ENCODE measurements at regions not wholly inside any gene's neighbourhood (a gene's known extent, or its start where the extent isn't known, plus 50 kb on each side); places are given as distances from the start of the nearest gene placed in this dataset.

DNA sequence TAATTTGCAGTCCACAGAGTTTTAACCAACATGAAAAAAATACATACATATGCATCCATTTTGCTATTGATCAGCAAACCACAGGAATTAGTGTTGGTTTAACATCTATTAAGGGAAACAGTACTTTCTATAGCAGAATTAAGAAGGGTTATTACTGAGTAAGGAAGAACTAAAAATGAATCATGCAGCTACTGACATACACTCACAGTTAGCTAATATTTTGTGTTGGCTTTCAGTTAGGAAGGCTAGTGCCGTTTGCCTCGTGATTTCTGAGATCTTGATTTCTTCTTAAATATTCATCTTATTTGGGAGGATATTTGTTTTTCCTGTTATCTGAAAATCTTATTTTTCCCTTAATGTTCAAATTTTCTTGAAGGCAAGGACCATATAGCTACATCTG, 423.4 kb downstream of the NOVA1 start:
- no peaks in the 10 kb centered on the region for H3K9me2 ChIP-seq (replicated peaks; ENCODE audit: insufficient read depth)
- H2AFZ ChIP-seq, result no peak overlapping the region
- H3K36me3 ChIP-seq (replicated peaks; ENCODE audit: insufficient read depth, low read depth), result no peaks in the 10 kb centered on the region
- no peaks in the 10 kb centered on the region for H3K79me2 ChIP-seq
- no peak overlapping the region for H3K4me2 ChIP-seq
- no peak overlapping the region for H3K27ac ChIP-seq
- no peaks in the 10 kb centered on the region for H4K20me1 ChIP-seq (ENCODE audit: insufficient read depth, poor library complexity, severe bottlenecking)
- H3K9me3 ChIP-seq (ENCODE audit: low read depth), result no peaks in the 10 kb centered on the region
- TF ChIP-seq EZH2 (IDR thresholded peaks at IDR 0.05; ENCODE audit: borderline replicate concordance), result no peak
- H3K27me3 ChIP-seq, result no peaks in the 10 kb centered on the region
- 88% methylated on average over 2 of the region's 2 CpGs for WGBS (ENCODE audit: low lambda C conversion rate, missing lambda C conversion rate)
- no peak for DNase-seq (ENCODE audit: low spot score)
- no peaks in the 10 kb centered on the region for H3K4me1 ChIP-seq (ENCODE audit: insufficient read depth)
- H3K4me3 ChIP-seq, result no peak overlapping the region

DNA sequence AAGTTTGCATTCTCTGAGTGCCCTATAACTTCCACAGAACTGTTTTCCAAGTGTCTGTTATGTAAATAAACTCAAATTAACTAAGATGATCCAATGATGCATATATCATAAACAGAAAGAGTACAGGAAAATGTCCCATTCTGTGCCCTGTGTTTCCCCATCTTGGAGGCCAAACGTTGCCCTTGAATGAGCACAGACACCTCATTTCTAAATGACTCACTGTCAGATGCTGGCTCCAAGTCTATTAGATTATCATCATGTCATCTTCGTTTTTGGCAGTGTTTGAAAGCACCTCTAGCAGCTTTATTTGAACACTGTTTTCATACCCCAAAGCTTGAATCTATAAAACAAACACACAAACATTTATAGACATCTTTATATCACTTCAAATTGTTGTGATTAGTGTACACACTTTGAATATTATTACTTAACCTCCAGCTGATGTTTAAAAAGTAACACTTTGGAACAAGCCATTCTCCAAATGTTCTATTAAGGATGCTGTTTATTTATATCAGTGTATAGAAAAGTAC, 424.2 kb downstream of the NOVA1 start:
- Histone ChIP-seq H3K27ac (no peak overlapping the region), H3K27me3 (no peaks in the 10 kb centered on the region), H4K20me1 (ENCODE audit: insufficient read depth, poor library complexity, severe bottlenecking) (no peaks in the 10 kb centered on the region), H3K9me3 (ENCODE audit: low read depth) (no peaks in the 10 kb centered on the region), H3K36me3 (replicated peaks; ENCODE audit: insufficient read depth, low read depth) (no peaks in the 10 kb centered on the region), H3K79me2 (no peaks in the 10 kb centered on the region), H3K4me1 (ENCODE audit: insufficient read depth) (no peaks in the 10 kb centered on the region), H3K9me2 (replicated peaks; ENCODE audit: insufficient read depth) (no peaks in the 10 kb centered on the region), H2AFZ (no peak overlapping the region), H3K4me2 (no peak overlapping the region), H3K4me3 (no peak overlapping the region)
- WGBS (ENCODE audit: low lambda C conversion rate, missing lambda C conversion rate), result 55% methylated on average over 2 of the region's 2 CpGs
- DNase-seq (ENCODE audit: low spot score), result no peak
- no peak for TF ChIP-seq EZH2phosphoT487 (IDR thresholded peaks at IDR 0.05; ENCODE audit: low read depth, severe bottlenecking, unreplicated experiment)
- TF ChIP-seq, protein P1, sequence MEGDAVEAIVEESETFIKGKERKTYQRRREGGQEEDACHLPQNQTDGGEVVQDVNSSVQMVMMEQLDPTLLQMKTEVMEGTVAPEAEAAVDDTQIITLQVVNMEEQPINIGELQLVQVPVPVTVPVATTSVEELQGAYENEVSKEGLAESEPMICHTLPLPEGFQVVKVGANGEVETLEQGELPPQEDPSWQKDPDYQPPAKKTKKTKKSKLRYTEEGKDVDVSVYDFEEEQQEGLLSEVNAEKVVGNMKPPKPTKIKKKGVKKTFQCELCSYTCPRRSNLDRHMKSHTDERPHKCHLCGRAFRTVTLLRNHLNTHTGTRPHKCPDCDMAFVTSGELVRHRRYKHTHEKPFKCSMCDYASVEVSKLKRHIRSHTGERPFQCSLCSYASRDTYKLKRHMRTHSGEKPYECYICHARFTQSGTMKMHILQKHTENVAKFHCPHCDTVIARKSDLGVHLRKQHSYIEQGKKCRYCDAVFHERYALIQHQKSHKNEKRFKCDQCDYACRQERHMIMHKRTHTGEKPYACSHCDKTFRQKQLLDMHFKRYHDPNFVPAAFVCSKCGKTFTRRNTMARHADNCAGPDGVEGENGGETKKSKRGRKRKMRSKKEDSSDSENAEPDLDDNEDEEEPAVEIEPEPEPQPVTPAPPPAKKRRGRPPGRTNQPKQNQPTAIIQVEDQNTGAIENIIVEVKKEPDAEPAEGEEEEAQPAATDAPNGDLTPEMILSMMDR (IDR thresholded peaks at IDR 0.05; ENCODE audit: poor library complexity), result no peak
- no peak for TF ChIP-seq EZH2 (IDR thresholded peaks at IDR 0.05; ENCODE audit: borderline replicate concordance)

DNA sequence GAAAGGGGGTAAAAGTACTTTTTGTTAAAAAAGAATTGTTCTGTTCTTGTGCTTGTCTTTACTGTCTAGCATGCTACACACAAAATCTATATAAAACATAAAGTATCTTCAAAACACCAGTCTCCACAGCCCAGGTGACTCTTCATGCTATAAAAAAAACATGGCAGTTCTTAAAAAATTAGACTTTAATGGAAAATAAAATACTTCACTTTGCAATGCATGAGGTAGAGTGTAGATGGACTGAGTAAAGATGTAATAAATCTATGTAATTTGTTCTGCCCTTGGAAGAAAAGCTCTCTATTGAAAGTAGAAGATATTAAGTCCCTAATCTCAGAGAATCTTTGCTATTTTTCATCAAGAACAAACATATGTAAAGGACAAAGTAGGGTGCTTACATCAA, 425.4 kb downstream of the NOVA1 start:
- Histone ChIP-seq H3K36me3 (replicated peaks; ENCODE audit: insufficient read depth, low read depth) (no peaks in the 10 kb centered on the region), H3K9me2 (replicated peaks; ENCODE audit: insufficient read depth) (no peaks in the 10 kb centered on the region), H3K27me3 (no peaks in the 10 kb centered on the region), H3K27ac (no peak overlapping the region), H3K4me1 (ENCODE audit: insufficient read depth) (no peaks in the 10 kb centered on the region), H2AFZ (no peak overlapping the region), H3K79me2 (no peaks in the 10 kb centered on the region), H3K9me3 (ENCODE audit: low read depth) (no peaks in the 10 kb centered on the region), H3K4me2 (no peak overlapping the region), H3K4me3 (no peak overlapping the region), H4K20me1 (ENCODE audit: insufficient read depth, poor library complexity, severe bottlenecking) (no peaks in the 10 kb centered on the region)
- DNase-seq (ENCODE audit: low spot score), result no peak
- TF ChIP-seq EZH2phosphoT487 (IDR thresholded peaks at IDR 0.05; ENCODE audit: low read depth, severe bottlenecking, unreplicated experiment) (no peak), EZH2 (IDR thresholded peaks at IDR 0.05; ENCODE audit: borderline replicate concordance) (no peak)
- TF ChIP-seq, protein P1 (IDR thresholded peaks at IDR 0.05; ENCODE audit: poor library complexity), result no peak

DNA sequence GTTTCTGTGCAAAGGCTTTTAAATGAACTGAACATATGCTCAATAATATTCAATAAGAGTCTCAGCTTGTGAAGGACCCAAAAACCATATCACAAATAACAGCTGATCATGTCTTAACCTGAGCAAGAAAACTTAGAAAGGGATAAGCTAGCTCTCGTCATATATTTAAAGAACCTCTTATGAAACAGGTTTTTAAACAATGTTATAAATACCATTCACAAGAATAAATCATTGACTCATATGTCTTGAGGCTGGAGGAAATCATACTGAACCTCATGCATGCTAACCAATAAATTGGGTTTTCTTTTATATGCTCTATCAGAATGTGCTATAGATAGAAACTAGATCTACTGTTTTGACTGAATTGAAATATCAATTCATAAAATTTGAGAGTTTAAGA, 426.9 kb downstream of the NOVA1 start:
- no peaks in the 10 kb centered on the region for H3K9me2 ChIP-seq (replicated peaks; ENCODE audit: insufficient read depth)
- no peaks in the 10 kb centered on the region for H3K9me3 ChIP-seq (ENCODE audit: low read depth)
- no peak overlapping the region for H3K4me3 ChIP-seq
- no peaks in the 10 kb centered on the region for H3K4me1 ChIP-seq (ENCODE audit: insufficient read depth)
- H3K4me2 ChIP-seq, result no peak overlapping the region
- no peaks in the 10 kb centered on the region for H3K27me3 ChIP-seq
- no peaks in the 10 kb centered on the region for H3K36me3 ChIP-seq (replicated peaks; ENCODE audit: insufficient read depth, low read depth)
- TF ChIP-seq, protein P1 (IDR thresholded peaks at IDR 0.05; ENCODE audit: poor library complexity), result no peak
- TF ChIP-seq EZH2 (IDR thresholded peaks at IDR 0.05; ENCODE audit: borderline replicate concordance) (no peak), EZH2phosphoT487 (IDR thresholded peaks at IDR 0.05; ENCODE audit: low read depth, severe bottlenecking, unreplicated experiment) (no peak)
- H3K79me2 ChIP-seq, result no peaks in the 10 kb centered on the region
- 83% methylated on average over 1 of the region's 1 CpG for WGBS (ENCODE audit: low lambda C conversion rate, missing lambda C conversion rate)
- DNase-seq (ENCODE audit: low spot score), result no peak
- no peaks in the 10 kb centered on the region for H4K20me1 ChIP-seq (ENCODE audit: insufficient read depth, poor library complexity, severe bottlenecking)
- H2AFZ ChIP-seq, result no peak overlapping the region
- no peak overlapping the region for H3K27ac ChIP-seq

All from hepatocyte (in vitro differentiated cells).